ENCODE measurements at regions not wholly inside any gene's neighbourhood (a gene's known extent, or its start where the extent isn't known, plus 50 kb on each side); places are given as distances from the start of the nearest gene placed in this dataset.

DNA sequence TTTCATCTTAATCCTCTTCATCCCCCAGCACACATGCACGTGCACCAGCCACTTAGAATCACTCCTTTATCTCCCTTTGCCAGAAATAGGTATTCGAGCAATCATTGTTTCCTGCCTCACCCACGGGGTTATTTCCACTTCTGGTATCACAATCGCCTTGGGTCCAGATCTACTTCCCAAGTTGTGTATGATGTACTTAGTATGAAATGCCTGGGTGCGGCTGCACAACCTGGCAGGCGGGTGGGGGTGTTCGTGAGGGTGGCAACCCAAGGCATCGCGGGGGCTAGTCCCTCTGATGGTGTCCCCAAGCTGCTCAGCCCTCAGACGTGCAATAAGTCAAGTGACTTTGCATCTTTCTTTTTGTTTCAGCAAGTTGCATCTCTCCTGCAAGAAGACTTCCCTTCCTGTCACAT lies 475.6 kb downstream of the MIAT start:
- H4K8ac ChIP-seq (ENCODE audit: low read length): no peak overlapping the region

GRCh38 chr22:27133681-27134314 lies 476.4 kb downstream of the MIAT start:
- 58% methylated on average over 8 of the region's 11 CpGs for WGBS
- Histone ChIP-seq H2AFZ (ENCODE audit: low read depth, low read length) (no peak overlapping the region), H3K36me3 (ENCODE audit: control insufficient read depth in 1 of 2, insufficient read depth in 2 of 2, low read depth in 1 of 2, low read length in 2 of 2) (no peaks in the 10 kb centered on the region)

More for the DNA sequence above, 475.6 kb downstream of the MIAT start:
- Histone ChIP-seq H3K4me2 (ENCODE audit: low read length, poor library complexity, severe bottlenecking) (no peak overlapping the region), H3K23ac (ENCODE audit: low read length in 2 of 2) (no peak overlapping the region), H3K9me3 (ENCODE audit: control insufficient read depth, low read length) (peaks cover 12% of the 10 kb centered on the region), H3K79me1 (replicated peaks; ENCODE audit: low read length, poor library complexity, severe bottlenecking) (no peaks in the 10 kb centered on the region), H3K4ac (ENCODE audit: low read depth in 1 of 2, low read length in 2 of 2) (peak overlapping the region in 1 of 2 experiments; percentile 14), H2AK5ac (ENCODE audit: low read length, severe bottlenecking) (peak overlapping the region; percentile 51), H2BK120ac (ENCODE audit: low read depth, low read length) (no peak overlapping the region), H3K27ac (ENCODE audit: low read length, poor library complexity, severe bottlenecking) (no peak overlapping the region), H2BK15ac (ENCODE audit: low read depth, poor library complexity, severe bottlenecking) (no peak overlapping the region), H3K14ac (ENCODE audit: low read length in 2 of 2) (no peak overlapping the region), H3K4me1 (ENCODE audit: control insufficient read depth, insufficient read depth, low read depth, low read length) (peaks cover 23% of the 10 kb centered on the region), H3K36me3 (ENCODE audit: control insufficient read depth in 1 of 2, insufficient read depth in 2 of 2, low read depth in 1 of 2, low read length in 2 of 2) (no peaks in the 10 kb centered on the region), H2BK12ac (ENCODE audit: low read length in 2 of 2) (peak overlapping the region in 1 of 2 experiments; percentile 33), H3K18ac (ENCODE audit: low read depth in 1 of 2, low read length in 2 of 2) (peak overlapping the region in 1 of 2 experiments; percentile 5), H3K27me3 (ENCODE audit: control insufficient read depth in 1 of 2, insufficient read depth in 1 of 2, low read length in 2 of 2) (peaks cover 0 to 22% of the 10 kb centered on the region in 2 experiments), H3K4me3 (ENCODE audit: insufficient read depth in 1 of 2, low read depth in 1 of 2, low read length in 2 of 2) (no peak overlapping the region), H3K9ac (ENCODE audit: low read length) (no peak overlapping the region), H2AFZ (ENCODE audit: low read depth, low read length) (no peak overlapping the region), H2BK5ac (ENCODE audit: low read depth, low read length, poor library complexity, severe bottlenecking) (no peak overlapping the region), H4K91ac (ENCODE audit: low read length) (no peak overlapping the region)
- 78% methylated on average over 10 of the region's 10 CpGs for WGBS
- no peak for DNase-seq

GRCh38 chr22:27134315-27134701 lies 476.9 kb downstream of the MIAT start:
- Histone ChIP-seq H2BK15ac (ENCODE audit: low read depth, poor library complexity, severe bottlenecking) (peak overlapping the region; percentile 61), H3K4me1 (ENCODE audit: control insufficient read depth, insufficient read depth, low read depth, low read length) (peaks cover 24% of the 10 kb centered on the region), H3K4ac (ENCODE audit: low read depth in 1 of 2, low read length in 2 of 2) (peak overlapping the region; percentile 77 to 81), H3K4me2 (ENCODE audit: low read length, poor library complexity, severe bottlenecking) (peak overlapping the region; percentile 13), H2BK120ac (ENCODE audit: low read depth, low read length) (peak overlapping the region; percentile 95), H3K23ac (ENCODE audit: low read length in 2 of 2) (no peak overlapping the region), H4K91ac (ENCODE audit: low read length) (peak overlapping the region; percentile 94), H2BK5ac (ENCODE audit: low read depth, low read length, poor library complexity, severe bottlenecking) (peak overlapping the region; percentile 96), H2AFZ (ENCODE audit: low read depth, low read length) (no peak overlapping the region), H3K9me3 (ENCODE audit: control insufficient read depth, low read length) (peaks cover 12% of the 10 kb centered on the region), H2AK5ac (ENCODE audit: low read length, severe bottlenecking) (peak overlapping the region; percentile 100), H3K4me3 (ENCODE audit: insufficient read depth in 1 of 2, low read depth in 1 of 2, low read length in 2 of 2) (no peak overlapping the region), H3K14ac (ENCODE audit: low read length in 2 of 2) (no peak overlapping the region), H3K27ac (ENCODE audit: low read length, poor library complexity, severe bottlenecking) (peak overlapping the region; percentile 81), H3K79me1 (replicated peaks; ENCODE audit: low read length, poor library complexity, severe bottlenecking) (no peaks in the 10 kb centered on the region), H4K8ac (ENCODE audit: low read length) (peak overlapping the region; percentile 92), H3K18ac (ENCODE audit: low read depth in 1 of 2, low read length in 2 of 2) (peak overlapping the region; percentile 83 to 94), H3K9ac (ENCODE audit: low read length) (no peak overlapping the region), H2BK12ac (ENCODE audit: low read length in 2 of 2) (peak overlapping the region; percentile 88 to 95), H3K36me3 (ENCODE audit: control insufficient read depth in 1 of 2, insufficient read depth in 2 of 2, low read depth in 1 of 2, low read length in 2 of 2) (no peaks in the 10 kb centered on the region), H3K27me3 (ENCODE audit: control insufficient read depth in 1 of 2, insufficient read depth in 1 of 2, low read length in 2 of 2) (peaks cover 0 to 33% of the 10 kb centered on the region in 2 experiments)
- peak; percentile 91 for DNase-seq
- 1% methylated on average over 2 of the region's 4 CpGs for WGBS

More at GRCh38 chr22:27133681-27134314, 476.4 kb downstream of the MIAT start:
- H4K91ac ChIP-seq (ENCODE audit: low read length): peak overlapping the region; percentile 94
- peak overlapping the region in 1 of 2 experiments; percentile 84 for H3K14ac ChIP-seq (ENCODE audit: low read length in 2 of 2)
- peak overlapping the region; percentile 89 for H2AK5ac ChIP-seq (ENCODE audit: low read length, severe bottlenecking)
- peaks cover 0 to 29% of the 10 kb centered on the region in 2 experiments for H3K27me3 ChIP-seq (ENCODE audit: control insufficient read depth in 1 of 2, insufficient read depth in 1 of 2, low read length in 2 of 2)
- peak overlapping the region; percentile 13 for H3K4me2 ChIP-seq (ENCODE audit: low read length, poor library complexity, severe bottlenecking)
- peak overlapping the region; percentile 61 for H2BK15ac ChIP-seq (ENCODE audit: low read depth, poor library complexity, severe bottlenecking)
- no peak overlapping the region for H3K23ac ChIP-seq (ENCODE audit: low read length in 2 of 2)
- no peak overlapping the region for H3K9ac ChIP-seq (ENCODE audit: low read length)
- peaks cover 24% of the 10 kb centered on the region for H3K4me1 ChIP-seq (ENCODE audit: control insufficient read depth, insufficient read depth, low read depth, low read length)
- DNase-seq: no peak
- H2BK120ac ChIP-seq (ENCODE audit: low read depth, low read length): peak overlapping the region; percentile 51
- H3K9me3 ChIP-seq (ENCODE audit: control insufficient read depth, low read length): peaks cover 12% of the 10 kb centered on the region
- peak overlapping the region; percentile 92 for H4K8ac ChIP-seq (ENCODE audit: low read length)
- peak overlapping the region; percentile 81 for H3K27ac ChIP-seq (ENCODE audit: low read length, poor library complexity, severe bottlenecking)
- H3K18ac ChIP-seq (ENCODE audit: low read depth in 1 of 2, low read length in 2 of 2): peak overlapping the region; percentile 82 to 94
- peak overlapping the region; percentile 85 to 95 for H2BK12ac ChIP-seq (ENCODE audit: low read length in 2 of 2)
- H3K4ac ChIP-seq (ENCODE audit: low read depth in 1 of 2, low read length in 2 of 2): peak overlapping the region; percentile 66 to 77
- H3K79me1 ChIP-seq (replicated peaks; ENCODE audit: low read length, poor library complexity, severe bottlenecking): no peaks in the 10 kb centered on the region
- H2BK5ac ChIP-seq (ENCODE audit: low read depth, low read length, poor library complexity, severe bottlenecking): peak overlapping the region; percentile 96
- no peak overlapping the region for H3K4me3 ChIP-seq (ENCODE audit: insufficient read depth in 1 of 2, low read depth in 1 of 2, low read length in 2 of 2)

DNA sequence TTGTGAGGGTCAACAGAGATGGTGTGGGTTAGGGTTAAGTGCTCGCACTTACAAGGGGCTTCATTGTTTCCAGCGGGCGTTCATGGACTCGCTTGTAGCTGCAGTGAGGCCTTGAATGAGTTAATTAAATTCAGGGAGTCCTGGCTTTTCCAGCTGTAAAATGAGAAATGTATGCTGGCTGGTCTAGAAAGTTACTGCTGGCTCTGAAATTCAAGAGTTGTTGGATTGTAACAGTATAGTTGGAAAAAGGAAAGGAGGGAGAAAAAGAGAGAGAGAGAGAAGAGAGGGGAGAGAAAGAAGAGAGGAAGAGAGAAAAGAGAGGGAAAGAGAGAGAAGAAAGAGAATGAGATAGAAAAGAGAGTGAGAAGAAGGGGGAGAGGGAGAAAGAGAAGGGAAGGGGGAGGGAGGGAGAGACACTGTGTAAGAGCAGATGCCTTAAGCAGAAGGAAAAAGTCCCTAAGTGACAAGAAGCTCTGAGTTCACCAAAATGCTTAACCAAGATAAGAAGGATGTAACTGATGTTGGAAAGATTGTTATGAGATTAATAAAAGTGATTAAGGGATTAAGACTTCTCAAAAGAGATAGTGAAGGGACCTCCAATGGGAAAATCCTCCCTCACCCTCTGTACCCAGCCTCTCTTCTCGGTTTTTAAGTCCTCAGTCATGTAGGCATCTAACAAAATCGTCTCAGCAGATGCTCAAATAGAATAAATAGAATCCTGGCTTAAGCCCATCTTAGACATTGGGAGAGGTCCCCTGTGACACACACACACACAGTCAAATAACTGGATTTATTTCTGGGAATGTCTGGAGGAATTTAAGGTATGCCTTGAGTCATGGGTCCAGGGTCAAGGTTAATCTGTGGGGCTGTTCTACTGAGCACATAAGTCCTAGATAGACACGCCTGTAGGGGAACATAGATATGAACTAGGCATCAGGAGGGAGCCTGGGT lies 477.9 kb downstream of the MIAT start:
- 51% methylated on average over 7 of the region's 7 CpGs for WGBS
- H3K23ac ChIP-seq (ENCODE audit: low read length in 2 of 2): no peak overlapping the region
- peak overlapping the region; percentile 90 for H4K91ac ChIP-seq (ENCODE audit: low read length)

More for the DNA sequence above, 477.9 kb downstream of the MIAT start:
- DNase-seq: peak; percentile 68
- Histone ChIP-seq H3K4me2 (ENCODE audit: low read length, poor library complexity, severe bottlenecking) (no peak overlapping the region), H4K8ac (ENCODE audit: low read length) (peak overlapping the region; percentile 86), H3K18ac (ENCODE audit: low read depth in 1 of 2, low read length in 2 of 2) (peak overlapping the region; percentile 58 to 83), H3K9me3 (ENCODE audit: control insufficient read depth, low read length) (peaks cover 12% of the 10 kb centered on the region), H2BK120ac (ENCODE audit: low read depth, low read length) (peak overlapping the region; percentile 95), H3K4me3 (ENCODE audit: insufficient read depth in 1 of 2, low read depth in 1 of 2, low read length in 2 of 2) (no peak overlapping the region), H3K27me3 (ENCODE audit: control insufficient read depth in 1 of 2, insufficient read depth in 1 of 2, low read length in 2 of 2) (peaks cover 0 to 33% of the 10 kb centered on the region in 2 experiments), H3K4ac (ENCODE audit: low read depth in 1 of 2, low read length in 2 of 2) (peak overlapping the region; percentile 72 to 81), H2BK12ac (ENCODE audit: low read length in 2 of 2) (peak overlapping the region; percentile 51 to 88), H3K4me1 (ENCODE audit: control insufficient read depth, insufficient read depth, low read depth, low read length) (peaks cover 30% of the 10 kb centered on the region), H3K27ac (ENCODE audit: low read length, poor library complexity, severe bottlenecking) (peak overlapping the region; percentile 66), H2BK5ac (ENCODE audit: low read depth, low read length, poor library complexity, severe bottlenecking) (peak overlapping the region; percentile 22), H2AK5ac (ENCODE audit: low read length, severe bottlenecking) (peak overlapping the region; percentile 100), H3K14ac (ENCODE audit: low read length in 2 of 2) (no peak overlapping the region), H3K9ac (ENCODE audit: low read length) (no peak overlapping the region), H2AFZ (ENCODE audit: low read depth, low read length) (no peak overlapping the region), H2BK15ac (ENCODE audit: low read depth, poor library complexity, severe bottlenecking) (no peak overlapping the region), H3K36me3 (ENCODE audit: control insufficient read depth in 1 of 2, insufficient read depth in 2 of 2, low read depth in 1 of 2, low read length in 2 of 2) (no peaks in the 10 kb centered on the region), H3K79me1 (replicated peaks; ENCODE audit: low read length, poor library complexity, severe bottlenecking) (no peaks in the 10 kb centered on the region)
